ENCODE measurements at regions not wholly inside any gene's neighbourhood (a gene's known extent, or its start where the extent isn't known, plus 50 kb on each side); places are given as distances from the start of the nearest gene placed in this dataset.
"Not testable (repeated sequence)": the region's sequence is repeated elsewhere in the genome, so short reads cannot be mapped to it uniquely, and the experiment has no call there.

- no peak for DNase-seq (ENCODE audit: low read depth in 4 of 4, low spot score in 1 of 4)
Observed at GRCh38 chr2:18047213-18047611, 168.7 kb downstream of the KCNS3 start.

GRCh38 chr2:18046558-18047212 is 168.2 kb downstream of the KCNS3 start:
- DNase-seq (ENCODE audit: low read depth in 4 of 4, low spot score in 1 of 4) = no peak

- no peak for DNase-seq (ENCODE audit: low read depth in 4 of 4, low spot score in 1 of 4)
Observed at GRCh38 chr2:18046017-18046416, 167.6 kb downstream of the KCNS3 start.

DNA sequence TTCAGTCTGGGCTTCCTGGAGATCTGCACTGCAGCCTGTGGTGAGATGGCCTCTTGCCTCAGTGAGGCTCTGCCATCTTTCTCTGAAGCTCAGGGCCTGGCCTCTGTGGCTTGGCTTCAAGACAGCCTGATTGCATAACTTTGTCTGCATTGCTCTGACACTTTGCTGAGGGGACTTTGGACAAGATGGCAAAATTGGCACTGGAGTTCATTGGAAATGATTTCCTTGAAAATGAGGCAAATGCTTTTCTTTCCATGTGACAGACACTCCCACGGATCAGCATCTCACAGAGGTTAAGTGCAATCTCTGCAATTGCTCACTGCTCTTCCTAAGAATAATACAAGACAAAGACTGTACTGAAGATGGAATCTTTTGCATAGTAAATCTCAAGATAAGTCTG is 166.8 kb downstream of the KCNS3 start:
- DNase-seq (ENCODE audit: low read depth in 4 of 4, low spot score in 1 of 4) = no peak

GRCh38 chr2:18017381-18017780 is 138.9 kb downstream of the KCNS3 start:
- not testable (repeated sequence) for DNase-seq (ENCODE audit: low read depth in 4 of 4, low spot score in 1 of 4)

- DNase-seq (ENCODE audit: low read depth in 4 of 4, low spot score in 1 of 4) = no peak
Observed at GRCh38 chr2:18009891-18010290, 131.4 kb downstream of the KCNS3 start.

DNA sequence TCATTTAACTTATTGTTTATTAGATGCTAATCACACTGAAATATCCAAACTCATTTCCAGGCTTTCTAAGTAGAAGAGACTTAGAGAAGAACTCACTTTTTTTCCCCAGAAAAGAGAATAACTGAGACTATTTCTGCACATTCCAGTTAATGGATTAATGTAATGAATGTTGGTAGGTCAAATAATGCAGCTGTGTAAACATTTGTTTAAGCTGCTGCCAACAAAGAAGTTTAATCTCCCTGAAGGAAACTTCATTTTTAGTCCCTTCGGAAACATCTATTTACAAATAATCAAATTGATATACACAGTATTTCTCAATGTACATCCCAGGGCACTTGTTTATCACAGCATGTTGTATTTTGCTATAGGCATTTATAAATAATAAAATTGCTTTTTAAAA is 126.9 kb downstream of the KCNS3 start:
- no peak for DNase-seq (ENCODE audit: low read depth in 4 of 4, low spot score in 1 of 4)

DNA sequence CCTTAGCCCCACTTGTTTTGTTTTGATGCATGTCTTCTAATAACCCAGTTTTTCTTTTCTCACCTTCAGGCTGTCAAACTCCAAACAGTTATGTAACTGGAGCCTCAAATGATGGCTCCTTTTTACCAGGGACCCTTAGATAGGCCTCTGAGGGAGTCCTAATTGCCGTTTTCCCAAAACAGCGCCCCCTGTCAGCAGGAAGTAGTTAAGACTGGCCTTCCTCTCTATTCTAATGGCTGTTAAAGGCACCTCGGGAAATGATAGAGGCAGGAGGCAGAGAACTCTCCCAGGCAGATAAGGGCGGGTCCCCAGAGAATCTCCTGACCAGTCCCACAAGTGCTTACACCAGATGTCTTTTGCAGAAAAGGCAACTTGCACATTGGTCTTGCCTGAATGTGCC is 123.2 kb downstream of the KCNS3 start:
- no peak for DNase-seq (ENCODE audit: low read depth in 4 of 4, low spot score in 1 of 4)

GRCh38 chr2:17996978-17997377 is 118.5 kb downstream of the KCNS3 start:
- DNase-seq (ENCODE audit: low read depth in 4 of 4, low spot score in 1 of 4) = no peak

DNA sequence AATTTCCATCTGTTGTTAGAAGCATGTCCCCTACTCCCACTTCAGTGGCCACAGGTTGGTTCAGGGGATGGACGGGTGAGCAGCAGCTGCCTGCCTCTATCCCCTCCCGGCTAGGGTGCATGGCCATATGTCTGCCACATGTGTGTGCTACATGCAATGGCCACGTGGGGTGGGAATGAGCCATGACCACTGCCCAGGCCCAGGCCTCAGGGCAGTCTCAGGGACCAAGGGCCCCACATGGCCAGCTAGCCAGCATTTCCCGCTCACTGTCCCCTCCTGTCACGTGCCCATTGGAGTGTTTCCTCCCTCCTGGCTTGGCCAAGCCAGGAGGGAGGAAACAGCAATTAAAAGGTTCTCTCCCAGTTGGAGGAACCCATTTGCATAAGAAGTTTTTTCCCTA is 117.1 kb downstream of the KCNS3 start:
- DNase-seq (ENCODE audit: low read depth in 4 of 4, low spot score in 1 of 4) = no peak
